Liver (tissue), 8 donors: ENCODE measurements at regions not wholly inside any gene's neighbourhood (a gene's known extent, or its start where the extent isn't known, plus 50 kb on each side); places are given as distances from the start of the nearest gene placed in this dataset.

Experiments used
- DNase-seq: peaks from one replicate; pipeline ENCODE4 v3.0.0-alpha.2; 2017; ENCODE audit warnings: low spot score
- H3K27ac ChIP-seq, 2 donors: one replicate each; pipeline ENCODE4 v1.7.0; 2013; ENCODE audit warnings: inconsistent platforms in 2 of 2, low read length in 2 of 2, control low read depth in 1 of 2, low read depth in 1 of 2, mild to moderate bottlenecking in 1 of 2
- H3K27me3 ChIP-seq, 4 donors: one replicate each; pipeline versions ENCODE4 v1.6.1 to v1.7.0; 2013; ENCODE audit warnings: low read length in 3 of 4, inconsistent platforms in 1 of 4, mild to moderate bottlenecking in 1 of 4, moderate library complexity in 1 of 4; ENCODE audit not compliant: control insufficient read depth in 4 of 4, insufficient read depth in 4 of 4
- H3K36me3 ChIP-seq, 4 donors: one replicate each; pipeline versions ENCODE4 v1.6.1 to v1.7.0; 2013; ENCODE audit warnings: low read length in 3 of 4, mild to moderate bottlenecking in 3 of 4, low read depth in 1 of 4, moderate library complexity in 1 of 4; ENCODE audit not compliant: control insufficient read depth in 4 of 4, insufficient read depth in 3 of 4
- H3K4me1 ChIP-seq, 4 donors: one replicate each; pipeline versions ENCODE4 v1.6.1 to v1.7.0; 2013; ENCODE audit warnings: low read length in 3 of 4, mild to moderate bottlenecking in 3 of 4, moderate library complexity in 1 of 4; ENCODE audit not compliant: control insufficient read depth in 4 of 4, insufficient read depth in 4 of 4
- H3K4me3 ChIP-seq, 3 donors: one replicate each; pipeline versions ENCODE4 v1.6.1 to v1.7.0; 2013; ENCODE audit warnings: low read length in 3 of 3, control low read depth in 1 of 3, low read depth in 1 of 3, mild to moderate bottlenecking in 1 of 3
- H3K9ac ChIP-seq, 2 donors: one replicate each; pipeline ENCODE4 v1.7.0; 2013; ENCODE audit warnings: low read length in 2 of 2, mild to moderate bottlenecking in 2 of 2, moderate library complexity in 2 of 2, control low read depth in 1 of 2, low read depth in 1 of 2
- H3K9me3 ChIP-seq, 4 donors: one replicate each; pipeline versions ENCODE4 v1.6.1 to v1.7.0; 2013; ENCODE audit warnings: low read length in 3 of 4; ENCODE audit not compliant: control insufficient read depth in 4 of 4
- CTCF ChIP-seq: fragments of 150-350 bp; IDR thresholded peaks from 2 replicates; pipeline ENCODE4 v1.5.1; 2017; ENCODE audit warnings: improper control_type of control experiment, low read depth, low read length; ENCODE audit not compliant: missing input control
- EGR1 ChIP-seq, 2 donors: IDR thresholded peaks; 2 replicates each; pipeline ENCODE4 v1.6.1; 2016 to 2018; ENCODE audit warnings: antibody characterized with exemption in 2 of 2, low read depth in 2 of 2
- FOXA1 ChIP-seq: IDR thresholded peaks from 2 replicates; pipeline ENCODE4 v1.6.1; 2016; ENCODE audit warnings: antibody characterized with exemption
- FOXA2 ChIP-seq: IDR thresholded peaks from 2 replicates; pipeline ENCODE4 v1.6.1; 2016; ENCODE audit warnings: antibody characterized with exemption
- GABPA ChIP-seq, 2 donors: IDR thresholded peaks in 1 of 2; conservative IDR thresholded peaks in 1 of 2; 2 replicates each; pipeline ENCODE4 v1.6.1; 2016; ENCODE audit warnings: antibody characterized with exemption in 2 of 2, mild to moderate bottlenecking in 1 of 2, moderate library complexity in 1 of 2
- HNF4A ChIP-seq, 2 donors: conservative IDR thresholded peaks; 2 replicates each; pipeline ENCODE4 v1.6.1; 2016; ENCODE audit warnings: antibody characterized with exemption in 2 of 2, mild to moderate bottlenecking in 2 of 2
- HNF4G ChIP-seq: IDR thresholded peaks from 2 replicates; pipeline ENCODE4 v1.6.1; 2016; ENCODE audit warnings: antibody characterized with exemption
- JUND ChIP-seq, 2 donors: IDR thresholded peaks; 2 replicates each; pipeline ENCODE4 v1.6.1; 2016; ENCODE audit warnings: antibody characterized with exemption in 2 of 2
- NR2F2 ChIP-seq: IDR thresholded peaks from 2 replicates; pipeline ENCODE4 v1.6.1; 2016; ENCODE audit warnings: antibody characterized with exemption
- RAD21 ChIP-seq, 2 donors: IDR thresholded peaks; 2 replicates each; pipeline ENCODE4 v1.6.1; 2016; ENCODE audit warnings: antibody characterized with exemption in 2 of 2, mild to moderate bottlenecking in 2 of 2
- RXRA ChIP-seq, 2 donors: IDR thresholded peaks; 2 replicates each; pipeline ENCODE4 v1.6.1; 2017 to 2018; ENCODE audit warnings: antibody characterized with exemption in 2 of 2, mild to moderate bottlenecking in 1 of 2
- SP1 ChIP-seq: IDR thresholded peaks from 2 replicates; pipeline ENCODE4 v1.6.1; 2018; ENCODE audit warnings: antibody characterized with exemption, mild to moderate bottlenecking
- TAF1 ChIP-seq: conservative IDR thresholded peaks from 2 replicates; pipeline ENCODE4 v1.6.1; 2016; ENCODE audit warnings: antibody characterized with exemption, mild to moderate bottlenecking
- YY1 ChIP-seq: IDR thresholded peaks from 2 replicates; pipeline ENCODE4 v1.6.1; 2016; ENCODE audit warnings: antibody characterized with exemption, mild to moderate bottlenecking
- WGBS: extraction: QIAGEN DNeasy Blood & Tissue Kit; methylation state at CpG from one replicate; pipeline ENCODE4 v1.1.7; 2013; 5-methylcytosine and 5-hydroxymethylcytosine counted together
- TF ChIP-seq, protein P1 (sequence below): IDR thresholded peaks from 2 replicates; pipeline ENCODE4 v1.6.1; 2016; ENCODE audit warnings: antibody characterized with exemption, mild to moderate bottlenecking
- TF ChIP-seq, protein P2 (sequence below): IDR thresholded peaks from 2 replicates; pipeline ENCODE4 v1.6.1; 2016; ENCODE audit warnings: antibody characterized with exemption
- TF ChIP-seq, protein P3 (sequence below): IDR thresholded peaks from 2 replicates; pipeline ENCODE4 v1.6.1; 2016; ENCODE audit warnings: antibody characterized with exemption
- TF ChIP-seq, protein P4 (sequence below): IDR thresholded peaks from 2 replicates; pipeline ENCODE4 v1.6.1; 2016; ENCODE audit warnings: antibody characterized with exemption
- donor health status: healthy.
- donor health status: healthy.
- donor health status: healthy.
- donor health status: healthy.
- donor health status: healthy.

GRCh38 chr2:173602153-173602795, 247.6 kb downstream of the CDCA7 start:
- H3K9ac ChIP-seq = no peak overlapping the region
- WGBS = 93% methylated on average over 6 of the region's 6 CpGs
- no peaks in the 10 kb centered on the region for H3K27me3 ChIP-seq
- H3K9me3 ChIP-seq = no peaks in the 10 kb centered on the region
- no peak for DNase-seq
- no peaks in the 10 kb centered on the region for H3K36me3 ChIP-seq
- no peak overlapping the region for H3K27ac ChIP-seq
- TF ChIP-seq JUND (IDR thresholded peaks at IDR 0.05) (no peak), FOXA1 (no peak), HNF4G (no peak), RXRA (IDR thresholded peaks at IDR 0.05) (no peak), CTCF (no peak), SP1 (no peak), TAF1 (no peak)
- H3K4me1 ChIP-seq = no peaks in the 10 kb centered on the region
- no peak overlapping the region for H3K4me3 ChIP-seq

DNA sequence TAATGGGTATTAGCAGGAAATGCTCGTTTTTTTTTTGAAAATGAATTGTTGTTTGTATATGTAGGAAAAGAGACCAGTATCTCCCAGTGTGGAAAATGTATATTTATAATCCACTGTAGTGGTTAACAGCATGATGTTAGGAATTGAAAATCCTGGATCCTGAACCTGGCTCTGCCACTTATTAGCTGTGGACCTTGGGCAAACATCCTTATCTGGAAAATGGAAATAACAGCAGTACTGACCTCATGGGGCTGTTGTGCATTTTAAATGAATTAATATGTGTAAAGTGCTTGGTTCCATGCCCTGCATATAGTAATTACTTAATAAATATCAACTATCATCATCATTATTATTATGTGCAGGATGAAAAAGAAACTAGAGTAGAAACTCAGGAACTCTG, 251.3 kb downstream of the CDCA7 start:
- no peak for DNase-seq
- TF ChIP-seq FOXA2 (no peak), TAF1 (no peak), SP1 (no peak), NR2F2 (no peak), HNF4G (no peak), GABPA (IDR thresholded peaks at IDR 0.05 in 1 of 2, conservative IDR thresholded peaks at IDR 0.05 in 1 of 2) (no peak), CTCF (no peak), RXRA (IDR thresholded peaks at IDR 0.05) (no peak), EGR1 (IDR thresholded peaks at IDR 0.05; ENCODE audit: low read depth in 2 of 2) (no peak), FOXA1 (no peak), JUND (IDR thresholded peaks at IDR 0.05) (no peak), HNF4A (conservative IDR thresholded peaks at IDR 0.05) (no peak), YY1 (no peak), RAD21 (IDR thresholded peaks at IDR 0.05) (no peak)
- TF ChIP-seq, protein P1, sequence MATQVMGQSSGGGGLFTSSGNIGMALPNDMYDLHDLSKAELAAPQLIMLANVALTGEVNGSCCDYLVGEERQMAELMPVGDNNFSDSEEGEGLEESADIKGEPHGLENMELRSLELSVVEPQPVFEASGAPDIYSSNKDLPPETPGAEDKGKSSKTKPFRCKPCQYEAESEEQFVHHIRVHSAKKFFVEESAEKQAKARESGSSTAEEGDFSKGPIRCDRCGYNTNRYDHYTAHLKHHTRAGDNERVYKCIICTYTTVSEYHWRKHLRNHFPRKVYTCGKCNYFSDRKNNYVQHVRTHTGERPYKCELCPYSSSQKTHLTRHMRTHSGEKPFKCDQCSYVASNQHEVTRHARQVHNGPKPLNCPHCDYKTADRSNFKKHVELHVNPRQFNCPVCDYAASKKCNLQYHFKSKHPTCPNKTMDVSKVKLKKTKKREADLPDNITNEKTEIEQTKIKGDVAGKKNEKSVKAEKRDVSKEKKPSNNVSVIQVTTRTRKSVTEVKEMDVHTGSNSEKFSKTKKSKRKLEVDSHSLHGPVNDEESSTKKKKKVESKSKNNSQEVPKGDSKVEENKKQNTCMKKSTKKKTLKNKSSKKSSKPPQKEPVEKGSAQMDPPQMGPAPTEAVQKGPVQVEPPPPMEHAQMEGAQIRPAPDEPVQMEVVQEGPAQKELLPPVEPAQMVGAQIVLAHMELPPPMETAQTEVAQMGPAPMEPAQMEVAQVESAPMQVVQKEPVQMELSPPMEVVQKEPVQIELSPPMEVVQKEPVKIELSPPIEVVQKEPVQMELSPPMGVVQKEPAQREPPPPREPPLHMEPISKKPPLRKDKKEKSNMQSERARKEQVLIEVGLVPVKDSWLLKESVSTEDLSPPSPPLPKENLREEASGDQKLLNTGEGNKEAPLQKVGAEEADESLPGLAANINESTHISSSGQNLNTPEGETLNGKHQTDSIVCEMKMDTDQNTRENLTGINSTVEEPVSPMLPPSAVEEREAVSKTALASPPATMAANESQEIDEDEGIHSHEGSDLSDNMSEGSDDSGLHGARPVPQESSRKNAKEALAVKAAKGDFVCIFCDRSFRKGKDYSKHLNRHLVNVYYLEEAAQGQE = no peak
- TF ChIP-seq, protein P2, sequence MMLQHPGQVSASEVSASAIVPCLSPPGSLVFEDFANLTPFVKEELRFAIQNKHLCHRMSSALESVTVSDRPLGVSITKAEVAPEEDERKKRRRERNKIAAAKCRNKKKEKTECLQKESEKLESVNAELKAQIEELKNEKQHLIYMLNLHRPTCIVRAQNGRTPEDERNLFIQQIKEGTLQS = no peak
- TF ChIP-seq, protein P3, sequence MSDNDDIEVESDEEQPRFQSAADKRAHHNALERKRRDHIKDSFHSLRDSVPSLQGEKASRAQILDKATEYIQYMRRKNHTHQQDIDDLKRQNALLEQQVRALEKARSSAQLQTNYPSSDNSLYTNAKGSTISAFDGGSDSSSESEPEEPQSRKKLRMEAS = no peak
- TF ChIP-seq, protein P4, sequence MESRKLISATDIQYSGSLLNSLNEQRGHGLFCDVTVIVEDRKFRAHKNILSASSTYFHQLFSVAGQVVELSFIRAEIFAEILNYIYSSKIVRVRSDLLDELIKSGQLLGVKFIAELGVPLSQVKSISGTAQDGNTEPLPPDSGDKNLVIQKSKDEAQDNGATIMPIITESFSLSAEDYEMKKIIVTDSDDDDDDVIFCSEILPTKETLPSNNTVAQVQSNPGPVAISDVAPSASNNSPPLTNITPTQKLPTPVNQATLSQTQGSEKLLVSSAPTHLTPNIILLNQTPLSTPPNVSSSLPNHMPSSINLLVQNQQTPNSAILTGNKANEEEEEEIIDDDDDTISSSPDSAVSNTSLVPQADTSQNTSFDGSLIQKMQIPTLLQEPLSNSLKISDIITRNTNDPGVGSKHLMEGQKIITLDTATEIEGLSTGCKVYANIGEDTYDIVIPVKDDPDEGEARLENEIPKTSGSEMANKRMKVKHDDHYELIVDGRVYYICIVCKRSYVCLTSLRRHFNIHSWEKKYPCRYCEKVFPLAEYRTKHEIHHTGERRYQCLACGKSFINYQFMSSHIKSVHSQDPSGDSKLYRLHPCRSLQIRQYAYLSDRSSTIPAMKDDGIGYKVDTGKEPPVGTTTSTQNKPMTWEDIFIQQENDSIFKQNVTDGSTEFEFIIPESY = no peak
- no peaks in the 10 kb centered on the region for H3K36me3 ChIP-seq
- H3K9me3 ChIP-seq = no peaks in the 10 kb centered on the region
- no peak overlapping the region for H3K9ac ChIP-seq
- no peak overlapping the region for H3K4me3 ChIP-seq
- 38% methylated on average over 1 of the region's 1 CpG for WGBS
- H3K27me3 ChIP-seq = no peaks in the 10 kb centered on the region
- no peak overlapping the region for H3K27ac ChIP-seq
- H3K4me1 ChIP-seq = no peaks in the 10 kb centered on the region
